K562 (cell line): ENCODE measurements at regions not wholly inside any gene's neighbourhood (a gene's known extent, or its start where the extent isn't known, plus 50 kb on each side); places are given as distances from the start of the nearest gene placed in this dataset.

ENCODE experiments used
- CHD2 ChIP-seq: IDR thresholded peaks from 2 replicates; pipeline ENCODE4 v1.6.1; 2011; ENCODE audit warnings: low read depth, low read length
- SIRT6 ChIP-seq: IDR thresholded peaks from one replicate; pipeline ENCODE4 v1.6.1; 2012; ENCODE audit warnings: low read depth, mild to moderate bottlenecking, control low read depth, inconsistent platforms, low read length, moderate library complexity
- ZNF668 ChIP-seq: fragments of 250-450 bp; sonication (Bioruptor Pico); IDR thresholded peaks from 2 replicates; pipeline ENCODE4 v1.8.0; 2022; ENCODE audit warnings: mild to moderate bottlenecking, inconsistent platforms
- ZNF76 ChIP-seq: fragments of 250-450 bp; sonication (Bioruptor Pico); IDR thresholded peaks from 2 replicates; pipeline ENCODE4 v1.4.0; 2020; ENCODE audit warnings: mild to moderate bottlenecking, moderate library complexity, borderline replicate concordance
- TF ChIP-seq, protein P1 (sequence below): sonication (generic); formaldehyde crosslinking; IDR thresholded peaks from 2 replicates; pipeline ENCODE4 v1.8.0; 2022; ENCODE audit warnings: missing genetic modification reagents, mild to moderate bottlenecking, borderline replicate concordance

DNA sequence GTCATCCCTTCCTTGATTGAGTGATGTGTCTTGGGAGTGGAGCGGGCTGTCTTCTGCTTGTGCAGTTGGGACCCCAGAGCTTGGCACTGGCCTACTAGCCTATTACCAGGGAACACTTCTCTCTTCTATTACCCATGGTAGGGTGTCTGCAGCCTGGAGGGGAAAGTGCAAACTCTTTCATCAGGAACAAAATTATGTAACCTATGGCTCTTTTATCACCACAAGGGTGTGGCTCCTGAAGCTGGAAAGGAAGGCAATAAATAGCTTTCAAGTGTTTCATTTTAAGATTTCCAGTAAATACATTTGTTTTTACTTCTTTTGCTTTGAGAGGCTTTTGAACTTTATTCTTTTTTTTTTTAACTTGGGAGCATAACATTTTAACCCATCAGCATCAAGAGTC is 349.7 kb upstream of the FAR2 start:
- TF ChIP-seq ZNF668 (CRISPR knock-in tag) (no peak), SIRT6 (no peak), ZNF76 (CRISPR knock-in tag) (no peak), CHD2 (no peak)
- TF ChIP-seq, protein P1, sequence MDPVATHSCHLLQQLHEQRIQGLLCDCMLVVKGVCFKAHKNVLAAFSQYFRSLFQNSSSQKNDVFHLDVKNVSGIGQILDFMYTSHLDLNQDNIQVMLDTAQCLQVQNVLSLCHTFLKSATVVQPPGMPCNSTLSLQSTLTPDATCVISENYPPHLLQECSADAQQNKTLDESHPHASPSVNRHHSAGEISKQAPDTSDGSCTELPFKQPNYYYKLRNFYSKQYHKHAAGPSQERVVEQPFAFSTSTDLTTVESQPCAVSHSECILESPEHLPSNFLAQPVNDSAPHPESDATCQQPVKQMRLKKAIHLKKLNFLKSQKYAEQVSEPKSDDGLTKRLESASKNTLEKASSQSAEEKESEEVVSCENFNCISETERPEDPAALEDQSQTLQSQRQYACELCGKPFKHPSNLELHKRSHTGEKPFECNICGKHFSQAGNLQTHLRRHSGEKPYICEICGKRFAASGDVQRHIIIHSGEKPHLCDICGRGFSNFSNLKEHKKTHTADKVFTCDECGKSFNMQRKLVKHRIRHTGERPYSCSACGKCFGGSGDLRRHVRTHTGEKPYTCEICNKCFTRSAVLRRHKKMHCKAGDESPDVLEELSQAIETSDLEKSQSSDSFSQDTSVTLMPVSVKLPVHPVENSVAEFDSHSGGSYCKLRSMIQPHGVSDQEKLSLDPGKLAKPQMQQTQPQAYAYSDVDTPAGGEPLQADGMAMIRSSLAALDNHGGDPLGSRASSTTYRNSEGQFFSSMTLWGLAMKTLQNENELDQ = no peak
